Left colon (tissue), 2 donors: ENCODE measurements at regions not wholly inside any gene's neighbourhood (a gene's known extent, or its start where the extent isn't known, plus 50 kb on each side); places are given as distances from the start of the nearest gene placed in this dataset.
"Not testable (repeated sequence)": the region's sequence is repeated elsewhere in the genome, so short reads cannot be mapped to it uniquely, and the experiment has no call there.

Experiments used
- ATAC-seq: fragments of 200-7000 bp; cut with Tn5 transposase; one replicate; pipeline ENCODE4 v1.9.1; 2020; ENCODE audit warnings: mild to moderate bottlenecking, moderate library complexity
- DNase-seq, 2 donors: peaks; one replicate each; pipeline ENCODE4 v3.0.0-alpha.2; 2020
- intact Hi-C, 2 donors: fragments of 100-400 bp; cut with DNase I in 1 of 2; cut with micrococcal nuclease in 1 of 2; formaldehyde crosslinking; loops; one replicate each; pipeline versions ENCODE4 v1.11.2 to v1.14.0; 2022; cut with DNase I, micrococcal nuclease
- donor health status: DM: no; HTN: no; CAD: no.
- donor health status: DM: yes; HTN: yes; CAD: no.

- DNase-seq, intact Hi-C loops, ATAC-seq: not testable (repeated sequence)
Observed at GRCh38 chr16:29255957-29256356, 150.6 kb downstream of the NPIPB11 start.

- DNase-seq, intact Hi-C loops, ATAC-seq: not testable (repeated sequence)
Observed at GRCh38 chr16:29255496-29255796, 151.1 kb downstream of the NPIPB11 start.

DNA sequence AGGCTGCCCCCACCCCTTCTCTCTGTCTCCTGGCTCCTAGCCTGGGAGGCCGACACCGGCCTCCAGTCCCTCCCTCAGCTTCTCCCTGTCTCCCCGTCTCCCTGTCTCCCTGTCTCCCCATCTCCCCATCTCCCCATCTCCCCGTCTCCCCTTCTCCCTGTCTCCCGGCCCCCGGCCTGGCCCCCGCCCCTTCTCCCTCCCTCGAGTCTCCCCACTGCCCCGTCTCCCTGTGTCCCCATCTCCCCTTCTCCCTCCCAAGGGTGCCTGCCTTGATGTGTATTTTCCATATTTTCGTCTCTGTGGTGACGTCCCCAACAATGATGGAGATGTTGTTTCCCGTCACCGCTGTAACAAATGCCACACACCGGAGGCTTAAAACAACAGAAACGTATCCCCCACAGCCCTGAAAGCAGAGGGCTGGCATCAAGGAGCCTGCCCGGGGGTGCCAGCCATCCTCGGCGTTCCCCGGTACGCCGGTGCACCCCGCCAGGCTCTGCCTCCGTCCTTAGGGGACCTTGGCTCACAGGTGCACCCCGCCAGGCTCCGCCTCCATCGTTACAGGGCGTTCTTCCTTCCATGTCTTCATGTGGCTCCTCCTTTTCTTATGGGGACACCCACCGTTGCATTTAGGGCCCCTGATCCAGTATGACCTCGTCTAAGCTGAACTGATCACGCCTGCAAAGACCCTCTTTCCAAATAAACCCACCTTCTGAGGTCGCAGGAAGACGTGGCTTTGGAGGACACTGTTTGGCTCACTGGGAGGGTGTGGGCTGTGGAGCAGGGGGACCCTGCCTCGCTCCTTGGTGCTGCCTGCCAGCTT lies 151.6 kb downstream of the NPIPB11 start:
- ATAC-seq = no peak
- DNase-seq = no peak
- intact Hi-C loops = no loop called here

DNA sequence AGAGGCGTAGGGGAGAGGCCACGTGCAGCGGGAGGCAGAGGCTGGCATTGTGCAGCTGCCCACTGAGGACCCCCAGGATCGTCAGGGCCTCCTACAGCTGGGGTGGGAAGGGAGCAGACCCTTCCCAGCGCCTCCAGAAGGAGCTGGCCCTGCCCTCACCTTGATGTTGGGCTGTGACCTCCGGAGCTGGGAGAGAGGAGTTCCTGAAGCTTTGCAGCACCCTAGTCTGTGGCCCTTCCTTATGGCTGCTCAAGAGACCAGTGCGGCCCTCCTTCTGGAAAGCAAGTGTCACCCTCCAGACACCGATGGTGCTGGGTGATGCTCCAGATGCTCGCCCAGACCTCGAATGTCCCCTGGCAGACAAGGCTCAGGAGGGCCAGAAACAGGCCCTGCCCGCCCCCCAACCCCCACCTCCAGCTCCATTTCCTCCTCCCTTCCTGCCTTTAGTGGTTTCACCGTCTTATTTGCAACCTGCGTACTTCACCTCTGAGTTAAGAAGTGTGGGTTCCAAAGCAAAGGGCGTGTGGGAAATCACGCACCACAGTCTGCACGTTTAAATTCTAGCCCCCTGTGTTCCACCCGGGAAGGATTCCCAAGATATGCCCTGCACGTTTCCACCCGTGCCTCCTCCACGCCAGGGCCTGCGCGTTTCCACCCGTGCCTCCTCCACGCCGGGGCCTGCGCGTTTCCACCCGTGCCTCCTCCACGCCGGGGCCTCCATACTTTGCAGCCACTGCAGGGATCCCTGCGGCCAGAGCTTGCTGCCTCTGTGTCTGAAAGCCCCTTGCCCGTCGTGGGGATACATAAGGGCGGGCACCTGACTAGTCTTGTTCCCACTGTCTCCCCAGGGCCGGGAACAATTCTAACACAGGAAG lies 152.6 kb downstream of the NPIPB11 start:
- intact Hi-C loops, DNase-seq, ATAC-seq: not testable (repeated sequence)

- DNase-seq, intact Hi-C loops, ATAC-seq: not testable (repeated sequence)
Observed at GRCh38 chr16:29253066-29253590, 153.4 kb downstream of the NPIPB11 start.

GRCh38 chr16:29252311-29252710 lies 154.2 kb downstream of the NPIPB11 start:
- DNase-seq, ATAC-seq, intact Hi-C loops: not testable (repeated sequence)

- intact Hi-C loops = not testable (repeated sequence)
- peak; percentile 86 for ATAC-seq
- peak; percentile 64 to 67 for DNase-seq
Observed at GRCh38 chr16:29251571-29252011, 154.9 kb downstream of the NPIPB11 start.

- ATAC-seq, intact Hi-C loops, DNase-seq: not testable (repeated sequence)
Observed at GRCh38 chr16:29250923-29251434, 155.5 kb downstream of the NPIPB11 start.

DNA sequence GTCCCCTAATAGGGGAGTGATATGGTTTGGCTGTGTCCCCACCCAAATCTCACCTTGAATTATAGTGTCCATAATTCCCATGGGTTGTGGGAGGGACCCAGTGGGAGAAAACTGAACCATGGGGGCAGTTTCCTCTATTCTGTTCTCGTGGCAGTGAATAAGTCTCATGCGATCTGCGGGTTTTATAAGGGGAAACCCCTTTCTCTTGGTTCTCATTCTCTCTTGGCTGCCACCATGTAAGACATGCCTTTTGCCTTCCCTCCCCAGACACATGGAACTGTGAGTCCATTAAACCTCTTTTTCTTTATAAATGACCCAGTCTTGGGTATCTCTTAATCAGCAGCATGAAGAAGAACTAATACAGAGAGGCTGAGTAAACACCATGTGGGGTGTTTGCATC lies 156.0 kb downstream of the NPIPB11 start:
- intact Hi-C loops, ATAC-seq, DNase-seq: not testable (repeated sequence)

DNA sequence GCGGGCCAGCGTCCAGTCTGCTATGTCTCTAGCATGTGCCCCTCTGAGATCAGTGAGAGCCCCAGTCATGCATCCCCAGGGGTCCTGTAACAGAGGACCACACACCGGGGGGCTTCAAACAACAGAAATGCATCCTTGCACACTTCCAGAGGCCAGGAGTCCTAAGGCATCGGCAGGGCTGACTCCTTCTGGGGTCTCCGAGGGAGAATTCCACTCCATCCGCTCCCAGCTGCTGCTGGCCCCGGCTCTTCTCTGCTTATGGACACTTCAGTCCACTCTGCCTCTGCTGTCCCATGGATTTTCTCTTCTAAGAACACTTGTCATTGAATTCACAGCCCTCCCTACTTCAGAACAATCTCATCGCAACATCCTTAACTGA lies 157.6 kb downstream of the NPIPB11 start:
- DNase-seq, intact Hi-C loops, ATAC-seq: not testable (repeated sequence)

DNA sequence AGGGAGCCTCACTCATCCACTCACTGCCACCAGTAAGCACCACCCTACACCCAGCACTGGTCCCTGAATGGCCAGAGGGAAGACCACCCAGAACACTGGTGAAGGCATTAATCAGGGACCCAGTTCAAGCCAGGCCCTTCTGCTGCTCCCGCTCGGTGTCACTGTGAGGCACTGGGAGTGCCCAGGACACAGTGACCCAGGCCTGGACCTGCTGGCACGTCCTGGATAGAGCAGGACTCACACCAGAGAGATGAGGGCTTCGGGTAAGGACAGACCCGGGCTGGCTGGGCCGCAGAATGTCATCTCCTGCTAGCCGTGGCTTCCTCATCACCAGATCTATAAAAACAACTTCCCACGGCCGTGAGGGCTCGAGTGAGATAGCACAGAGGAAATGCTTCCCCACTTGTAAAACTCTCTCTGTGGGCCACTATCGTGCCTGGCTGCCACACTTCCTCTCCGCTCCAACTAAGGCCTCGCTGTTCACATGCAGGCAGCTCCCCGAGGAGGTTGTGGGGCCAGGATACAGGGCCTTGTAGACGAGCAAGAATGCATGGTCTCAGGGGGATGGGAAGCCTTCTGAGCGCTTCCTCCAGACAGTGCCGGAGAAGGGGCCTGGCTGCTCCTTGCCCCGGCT lies 158.1 kb downstream of the NPIPB11 start:
- intact Hi-C loops, DNase-seq, ATAC-seq: not testable (repeated sequence)

GRCh38 chr16:29246091-29246490 lies 160.4 kb downstream of the NPIPB11 start:
- ATAC-seq, intact Hi-C loops, DNase-seq: not testable (repeated sequence)

GRCh38 chr16:29237971-29238370 lies 168.5 kb downstream of the NPIPB11 start:
- intact Hi-C loops = no loop called here
- no peak for DNase-seq
- no peak for ATAC-seq

DNA sequence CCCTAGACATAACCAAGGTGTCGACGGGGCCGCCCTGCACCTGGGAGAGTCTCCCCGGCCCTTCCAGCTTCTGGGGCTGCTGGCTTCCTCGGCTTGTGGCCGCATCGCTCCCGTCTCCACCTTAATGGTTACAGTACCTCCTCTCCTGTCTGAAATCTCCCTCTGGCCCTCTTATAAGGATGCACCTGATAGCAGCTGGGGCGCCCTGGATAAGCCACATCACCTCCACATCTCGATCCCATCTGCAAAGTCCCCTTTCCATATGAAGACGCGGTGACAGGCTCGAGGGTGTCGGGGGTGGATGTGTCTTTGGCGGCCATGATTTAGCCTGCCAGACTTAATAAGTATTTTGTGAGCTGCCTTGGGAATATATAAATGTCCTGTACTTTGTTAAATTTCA lies 169.0 kb downstream of the NPIPB11 start:
- DNase-seq, ATAC-seq, intact Hi-C loops: not testable (repeated sequence)

GRCh38 chr16:29237023-29237422 lies 169.5 kb downstream of the NPIPB11 start:
- DNase-seq, intact Hi-C loops: not testable (repeated sequence)

GRCh38 chr16:29235836-29236370 lies 170.6 kb downstream of the NPIPB11 start:
- intact Hi-C loops, ATAC-seq, DNase-seq: not testable (repeated sequence)

More at GRCh38 chr16:29237023-29237422, 169.5 kb downstream of the NPIPB11 start:
- ATAC-seq = not testable (repeated sequence)

DNA sequence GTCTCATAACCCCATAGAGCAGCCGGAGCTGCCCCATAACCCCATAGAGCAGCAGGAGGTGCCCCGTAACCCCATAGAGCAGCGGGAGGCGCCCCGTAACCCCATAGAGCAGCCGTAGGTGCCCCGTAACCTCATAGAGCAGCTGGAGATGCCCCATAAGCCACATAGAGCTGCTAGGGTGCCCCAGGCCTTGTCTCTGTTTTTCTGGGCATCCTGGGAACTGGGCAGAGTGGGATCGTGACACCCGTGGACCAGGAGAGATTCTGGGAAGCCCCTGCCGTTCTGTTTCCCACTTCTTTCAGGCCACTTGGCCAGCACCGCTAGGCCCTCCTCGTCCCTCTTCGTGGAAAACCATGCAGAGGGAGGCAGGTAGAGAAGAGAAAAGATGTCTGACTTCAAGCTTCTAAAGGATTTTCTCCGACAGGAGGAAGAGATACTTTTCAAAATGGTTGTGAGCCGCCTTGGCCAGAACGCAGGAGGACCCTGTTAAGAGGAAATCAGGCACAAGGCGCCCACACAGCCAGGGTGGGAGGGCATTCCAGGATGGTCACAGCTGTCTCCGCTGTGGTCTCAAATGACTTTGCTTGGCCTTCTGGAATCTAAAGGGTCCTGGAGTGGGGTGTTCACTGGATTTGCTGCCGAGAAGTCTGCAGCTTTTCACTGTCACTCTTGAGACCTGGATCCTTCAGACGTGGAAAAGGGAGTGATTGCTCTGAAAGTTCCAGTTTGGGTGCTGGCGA lies 171.8 kb downstream of the NPIPB11 start:
- DNase-seq = not testable (repeated sequence)

More for the DNA sequence above, 171.8 kb downstream of the NPIPB11 start:
- intact Hi-C loops, ATAC-seq: not testable (repeated sequence)
